ENCODE measurements at regions not wholly inside any gene's neighbourhood (a gene's known extent, or its start where the extent isn't known, plus 50 kb on each side); places are given as distances from the start of the nearest gene placed in this dataset.
"Not testable (repeated sequence)": the region's sequence is repeated elsewhere in the genome, so short reads cannot be mapped to it uniquely, and the experiment has no call there.

GRCh38 chr6:82517896-82518295 lies 154.3 kb downstream of the TPBG start:
- not testable (repeated sequence) for DNase-seq

GRCh38 chr6:82521369-82521768 lies 157.8 kb downstream of the TPBG start:
- no peak for DNase-seq

GRCh38 chr6:82521861-82522260 lies 158.2 kb downstream of the TPBG start:
- no peak for DNase-seq

- no peak for DNase-seq
Measured at GRCh38 chr6:82524031-82524430, 160.4 kb downstream of the TPBG start.

GRCh38 chr6:82525775-82526495 lies 162.3 kb downstream of the TPBG start:
- no peak for DNase-seq

GRCh38 chr6:82529960-82530460 lies 166.4 kb downstream of the TPBG start:
- DNase-seq: not testable (repeated sequence)

GRCh38 chr6:82534876-82535275 lies 171.3 kb downstream of the TPBG start:
- DNase-seq: no peak

- DNase-seq: not testable (repeated sequence)
Measured at GRCh38 chr6:82549480-82549879, 185.9 kb downstream of the TPBG start.

- DNase-seq: not testable (repeated sequence)
Measured at GRCh38 chr6:82551311-82551710, 187.7 kb downstream of the TPBG start.

GRCh38 chr6:82551831-82552230 lies 188.2 kb downstream of the TPBG start:
- no peak for DNase-seq

- DNase-seq: no peak
Measured at GRCh38 chr6:82553863-82554531, 190.4 kb downstream of the TPBG start.

- no peak for DNase-seq
Measured at GRCh38 chr6:82554666-82555065, 191.0 kb downstream of the TPBG start.

GRCh38 chr6:82555801-82556200 lies 192.2 kb downstream of the TPBG start:
- DNase-seq: no peak

- DNase-seq: not testable (repeated sequence)
Measured at GRCh38 chr6:82558531-82558930, 194.9 kb downstream of the TPBG start.

- DNase-seq: no peak
Measured at GRCh38 chr6:82567621-82568020, 204.0 kb downstream of the TPBG start.

GRCh38 chr6:82568290-82568993 lies 204.8 kb downstream of the TPBG start:
- DNase-seq: no peak

- no peak for DNase-seq
Measured at GRCh38 chr6:82569022-82569421, 205.4 kb downstream of the TPBG start.

GRCh38 chr6:82570083-82570482 lies 206.5 kb downstream of the TPBG start:
- DNase-seq: no peak

GRCh38 chr6:82571455-82571854 lies 207.8 kb downstream of the TPBG start:
- DNase-seq: no peak

GRCh38 chr6:82573254-82573972 lies 209.8 kb downstream of the TPBG start:
- DNase-seq: no peak

- DNase-seq: no peak
Measured at GRCh38 chr6:82576284-82576683, 212.7 kb downstream of the TPBG start.

GRCh38 chr6:82584194-82584695 lies 220.6 kb downstream of the TPBG start:
- no peak for DNase-seq

GRCh38 chr6:82584856-82585255 lies 221.2 kb downstream of the TPBG start:
- DNase-seq: no peak

Data from T-helper 2 cell (primary cell).